Keratinocyte (primary cell): ENCODE measurements at regions not wholly inside any gene's neighbourhood (a gene's known extent, or its start where the extent isn't known, plus 50 kb on each side); places are given as distances from the start of the nearest gene placed in this dataset.

ENCODE experiments used
- CTCF ChIP-seq, 3 experiments: IDR thresholded peaks in 1 of 3; conservative IDR thresholded peaks in 1 of 3; optimal IDR thresholded peaks in 1 of 3; 2 replicates in 2 of 3; 3 replicates in 1 of 3; pipeline versions ENCODE3 to v1.5.1; 2011; ENCODE audit warnings: low read length in 3 of 3, mild to moderate bottlenecking in 3 of 3, moderate library complexity in 2 of 3, control low read depth in 1 of 3, inconsistent platforms in 1 of 3; ENCODE audit not compliant: insufficient read depth in 2 of 3; ENCODE audit errors: extremely low read depth in 1 of 3
- EZH2 ChIP-seq: IDR thresholded peaks from one replicate; pipeline ENCODE4 v1.6.1; 2012; ENCODE audit warnings: inconsistent platforms, mild to moderate bottlenecking, low read length, moderate library complexity

DNA sequence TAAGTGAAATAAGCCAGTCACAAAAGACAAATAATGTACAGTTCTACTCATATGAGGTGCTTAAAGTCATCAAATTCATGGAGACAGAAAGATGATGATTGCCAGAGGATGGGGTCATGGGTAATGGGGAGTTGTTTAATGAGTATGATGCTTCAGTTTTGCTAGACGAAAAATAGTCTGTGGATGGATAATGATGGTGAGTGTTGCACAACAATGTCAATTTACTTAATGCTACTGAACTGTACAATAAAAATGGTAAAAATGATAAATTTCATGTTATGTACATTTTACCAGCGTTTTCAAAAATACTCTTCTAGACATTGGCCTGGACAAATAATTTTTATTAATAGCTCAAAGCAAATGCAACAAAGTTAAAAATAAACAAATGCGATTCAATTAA is 118.5 kb upstream of the KYNU start:
- TF ChIP-seq CTCF (optimal IDR thresholded peaks at IDR 0.05 in 1 of 3, IDR thresholded peaks at IDR 0.05 in 1 of 3, conservative IDR thresholded peaks at IDR 0.05 in 1 of 3; ENCODE audit: extremely low read depth in 1 of 3, insufficient read depth in 2 of 3, low read length in 3 of 3) = no peak
- TF ChIP-seq EZH2 = no peak
